IMR-90 (cell line): ENCODE measurements at regions not wholly inside any gene's neighbourhood (a gene's known extent, or its start where the extent isn't known, plus 50 kb on each side); places are given as distances from the start of the nearest gene placed in this dataset.

Experiments used
- ELK1 ChIP-seq: fragments of 150-350 bp; IDR thresholded peaks from 2 replicates; pipeline ENCODE4 v1.6.1; 2016; ENCODE audit warnings: low read depth, mild to moderate bottlenecking, low read length, moderate library complexity, borderline replicate concordance
- NFE2L2 ChIP-seq: fragments of 150-350 bp; IDR thresholded peaks from 2 replicates; pipeline ENCODE4 v1.6.1; 2016; ENCODE audit warnings: low read depth, mild to moderate bottlenecking, low read length
- POLR2A ChIP-seq: IDR thresholded peaks from 2 replicates; pipeline ENCODE4 v1.6.1; 2012; ENCODE audit warnings: mild to moderate bottlenecking, low read depth, low read length
- RCOR1 ChIP-seq: IDR thresholded peaks from 2 replicates; pipeline ENCODE4 v1.6.1; 2012; ENCODE audit warnings: mild to moderate bottlenecking, low read length, improper control_type of control experiment; ENCODE audit not compliant: insufficient replicate concordance
- SMC3 ChIP-seq: fragments of 150-350 bp; IDR thresholded peaks from 2 replicates; pipeline ENCODE4 v1.6.1; 2016; ENCODE audit warnings: low read depth, mild to moderate bottlenecking, antibody characterized with exemption, low read length, moderate library complexity
- USF2 ChIP-seq: fragments of 150-350 bp; IDR thresholded peaks from 2 replicates; pipeline ENCODE4 v1.6.1; 2017; ENCODE audit warnings: mild to moderate bottlenecking, antibody characterized with exemption, low read length, low read depth
- TF ChIP-seq, protein P1 (sequence below): conservative IDR thresholded peaks from 2 replicates; pipeline ENCODE4 v1.5.1; 2012; ENCODE audit warnings: mild to moderate bottlenecking, low read depth, low read length, improper control_type of control experiment

GRCh38 chr10:121053151-121053550 is 202.0 kb downstream of the WDR11 start:
- no peak for TF ChIP-seq SMC3
- TF ChIP-seq RCOR1 = no peak
- TF ChIP-seq, protein P1, sequence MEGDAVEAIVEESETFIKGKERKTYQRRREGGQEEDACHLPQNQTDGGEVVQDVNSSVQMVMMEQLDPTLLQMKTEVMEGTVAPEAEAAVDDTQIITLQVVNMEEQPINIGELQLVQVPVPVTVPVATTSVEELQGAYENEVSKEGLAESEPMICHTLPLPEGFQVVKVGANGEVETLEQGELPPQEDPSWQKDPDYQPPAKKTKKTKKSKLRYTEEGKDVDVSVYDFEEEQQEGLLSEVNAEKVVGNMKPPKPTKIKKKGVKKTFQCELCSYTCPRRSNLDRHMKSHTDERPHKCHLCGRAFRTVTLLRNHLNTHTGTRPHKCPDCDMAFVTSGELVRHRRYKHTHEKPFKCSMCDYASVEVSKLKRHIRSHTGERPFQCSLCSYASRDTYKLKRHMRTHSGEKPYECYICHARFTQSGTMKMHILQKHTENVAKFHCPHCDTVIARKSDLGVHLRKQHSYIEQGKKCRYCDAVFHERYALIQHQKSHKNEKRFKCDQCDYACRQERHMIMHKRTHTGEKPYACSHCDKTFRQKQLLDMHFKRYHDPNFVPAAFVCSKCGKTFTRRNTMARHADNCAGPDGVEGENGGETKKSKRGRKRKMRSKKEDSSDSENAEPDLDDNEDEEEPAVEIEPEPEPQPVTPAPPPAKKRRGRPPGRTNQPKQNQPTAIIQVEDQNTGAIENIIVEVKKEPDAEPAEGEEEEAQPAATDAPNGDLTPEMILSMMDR = no peak
- no peak for TF ChIP-seq NFE2L2
- TF ChIP-seq ELK1 = no peak
- no peak for TF ChIP-seq USF2
- no peak for TF ChIP-seq POLR2A
